BE2C (cell line): ENCODE measurements at regions not wholly inside any gene's neighbourhood (a gene's known extent, or its start where the extent isn't known, plus 50 kb on each side); places are given as distances from the start of the nearest gene placed in this dataset.
"Not testable (repeated sequence)": the region's sequence is repeated elsewhere in the genome, so short reads cannot be mapped to it uniquely, and the experiment has no call there.

Source experiments
- DNase-seq: peaks from one replicate; pipeline ENCODE4 v3.0.0-alpha.2; 2020
- H3K27me3 ChIP-seq: fragments of 250-450 bp; sonication (Bioruptor Pico); 2 replicates; pipeline ENCODE4 v1.5.1; 2020; ENCODE audit warnings: mild to moderate bottlenecking
- H3K36me3 ChIP-seq: fragments of 250-450 bp; sonication (Bioruptor Pico); 2 replicates; pipeline ENCODE4 v1.5.1; 2020; ENCODE audit warnings: mild to moderate bottlenecking
- H3K4me1 ChIP-seq: fragments of 250-450 bp; sonication (Bioruptor Pico); 2 replicates; pipeline ENCODE4 v1.5.1; 2020
- H3K4me3 ChIP-seq: 2 replicates; pipeline ENCODE4 v1.5.1; 2011; ENCODE audit warnings: low read depth, low read length
- H3K9me3 ChIP-seq: fragments of 250-450 bp; sonication (Bioruptor Pico); 2 replicates; pipeline ENCODE4 v1.5.1; 2020
- CTCF ChIP-seq: IDR thresholded peaks from 2 replicates; pipeline ENCODE4 v1.5.1; 2012; ENCODE audit warnings: mild to moderate bottlenecking, low read depth, low read length

GRCh38 chr6:28824793-28825731 lies 98.7 kb downstream of the TRIM27 start:
- peak overlapping the region; percentile 41 for H3K4me3 ChIP-seq
- no peak for DNase-seq
- H3K4me1 ChIP-seq = no peaks in the 10 kb centered on the region
- no peaks in the 10 kb centered on the region for H3K36me3 ChIP-seq
- H3K27me3 ChIP-seq = peaks cover 61% of the 10 kb centered on the region
- H3K9me3 ChIP-seq = no peaks in the 10 kb centered on the region
- TF ChIP-seq CTCF = no peak

GRCh38 chr6:28825732-28826293 lies 98.0 kb downstream of the TRIM27 start:
- no peak for TF ChIP-seq CTCF
- no peaks in the 10 kb centered on the region for H3K4me1 ChIP-seq
- DNase-seq = no peak
- H3K36me3 ChIP-seq = no peaks in the 10 kb centered on the region
- no peak overlapping the region; the same call in 1 of the 2 replicates for H3K4me3 ChIP-seq
- no peaks in the 10 kb centered on the region for H3K9me3 ChIP-seq
- peaks cover 61% of the 10 kb centered on the region for H3K27me3 ChIP-seq

GRCh38 chr6:28831683-28832082 lies 92.1 kb downstream of the TRIM27 start:
- not testable (repeated sequence) for H3K9me3 ChIP-seq, H3K36me3 ChIP-seq, DNase-seq, H3K4me3 ChIP-seq, H3K4me1 ChIP-seq
- peaks cover 38% of the 10 kb centered on the region for H3K27me3 ChIP-seq

GRCh38 chr6:28836703-28837102 lies 87.1 kb downstream of the TRIM27 start:
- not testable (repeated sequence) for H3K4me3 ChIP-seq

GRCh38 chr6:28838289-28838633 lies 85.5 kb downstream of the TRIM27 start:
- TF ChIP-seq CTCF = no peak
- peak overlapping the region; percentile 87 for H3K4me3 ChIP-seq
- H3K9me3 ChIP-seq = no peaks in the 10 kb centered on the region
- peak; percentile 35 for DNase-seq
- H3K27me3 ChIP-seq = peaks cover 16% of the 10 kb centered on the region
- H3K4me1 ChIP-seq = no peaks in the 10 kb centered on the region
- H3K36me3 ChIP-seq = no peaks in the 10 kb centered on the region

More at GRCh38 chr6:28836703-28837102, 87.1 kb downstream of the TRIM27 start:
- H3K4me1 ChIP-seq, DNase-seq, H3K36me3 ChIP-seq, H3K9me3 ChIP-seq: not testable (repeated sequence)
- H3K27me3 ChIP-seq = peaks cover 12% of the 10 kb centered on the region

GRCh38 chr6:28838634-28839442 lies 84.9 kb downstream of the TRIM27 start:
- peak; percentile 92 for DNase-seq
- Histone ChIP-seq H3K36me3 (no peaks in the 10 kb centered on the region), H3K4me3 (peak overlapping the region; percentile 87), H3K27me3 (peaks cover 16% of the 10 kb centered on the region), H3K9me3 (no peaks in the 10 kb centered on the region), H3K4me1 (no peaks in the 10 kb centered on the region)
- peak; percentile 74 for TF ChIP-seq CTCF
